Ovary (tissue), 3 donors: ENCODE measurements at regions not wholly inside any gene's neighbourhood (a gene's known extent, or its start where the extent isn't known, plus 50 kb on each side); places are given as distances from the start of the nearest gene placed in this dataset.

Source experiments
- EP300 ChIP-seq: sonication (generic); formaldehyde crosslinking; IDR thresholded peaks from one replicate; pipeline ENCODE4 v1.6.1; 2017; ENCODE audit warnings: antibody characterized with exemption
- POLR2A ChIP-seq: fragments of 450-650 bp; IDR thresholded peaks from one replicate; pipeline ENCODE4 v1.6.1; 2017; ENCODE audit warnings: antibody characterized with exemption, mild to moderate bottlenecking, moderate library complexity
- TF ChIP-seq, protein P1 (sequence below), 3 donors: fragments of 450-650 bp in 2 of 3; fragments of 200-600 bp in 1 of 3; IDR thresholded peaks; one replicate each; pipeline versions ENCODE4 v1.5.1 to v1.8.0; 2016 to 2022; ENCODE audit warnings: antibody characterized with exemption in 3 of 3, mild to moderate bottlenecking in 1 of 3
- donor health status: DM: no; HTN: no; CAD: no.

DNA sequence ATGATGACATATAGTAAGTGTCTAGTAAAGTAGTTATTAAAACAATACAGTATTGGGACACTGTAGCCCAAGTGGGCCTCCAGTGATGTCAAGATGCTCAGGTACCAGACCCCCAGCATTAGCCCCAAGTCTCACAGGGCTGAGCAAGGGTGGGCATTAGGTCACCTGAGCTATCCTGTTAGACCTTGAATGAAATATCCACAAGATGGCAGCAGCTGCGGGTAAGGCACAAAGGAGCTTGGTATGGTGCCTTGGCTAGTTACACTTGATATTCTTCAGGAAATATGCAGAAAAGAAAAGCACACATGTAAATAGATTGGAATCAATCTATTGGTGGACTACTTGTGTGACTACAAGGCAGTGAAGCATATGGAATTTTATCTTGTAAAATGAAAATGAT lies 701.8 kb upstream of the ADGRB3 start:
- TF ChIP-seq, protein P1, sequence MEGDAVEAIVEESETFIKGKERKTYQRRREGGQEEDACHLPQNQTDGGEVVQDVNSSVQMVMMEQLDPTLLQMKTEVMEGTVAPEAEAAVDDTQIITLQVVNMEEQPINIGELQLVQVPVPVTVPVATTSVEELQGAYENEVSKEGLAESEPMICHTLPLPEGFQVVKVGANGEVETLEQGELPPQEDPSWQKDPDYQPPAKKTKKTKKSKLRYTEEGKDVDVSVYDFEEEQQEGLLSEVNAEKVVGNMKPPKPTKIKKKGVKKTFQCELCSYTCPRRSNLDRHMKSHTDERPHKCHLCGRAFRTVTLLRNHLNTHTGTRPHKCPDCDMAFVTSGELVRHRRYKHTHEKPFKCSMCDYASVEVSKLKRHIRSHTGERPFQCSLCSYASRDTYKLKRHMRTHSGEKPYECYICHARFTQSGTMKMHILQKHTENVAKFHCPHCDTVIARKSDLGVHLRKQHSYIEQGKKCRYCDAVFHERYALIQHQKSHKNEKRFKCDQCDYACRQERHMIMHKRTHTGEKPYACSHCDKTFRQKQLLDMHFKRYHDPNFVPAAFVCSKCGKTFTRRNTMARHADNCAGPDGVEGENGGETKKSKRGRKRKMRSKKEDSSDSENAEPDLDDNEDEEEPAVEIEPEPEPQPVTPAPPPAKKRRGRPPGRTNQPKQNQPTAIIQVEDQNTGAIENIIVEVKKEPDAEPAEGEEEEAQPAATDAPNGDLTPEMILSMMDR (IDR thresholded peaks at IDR 0.05), result no peak
- no peak for TF ChIP-seq POLR2A
- TF ChIP-seq EP300, result no peak
